ENCODE measurements at regions not wholly inside any gene's neighbourhood (a gene's known extent, or its start where the extent isn't known, plus 50 kb on each side); places are given as distances from the start of the nearest gene placed in this dataset.

DNA sequence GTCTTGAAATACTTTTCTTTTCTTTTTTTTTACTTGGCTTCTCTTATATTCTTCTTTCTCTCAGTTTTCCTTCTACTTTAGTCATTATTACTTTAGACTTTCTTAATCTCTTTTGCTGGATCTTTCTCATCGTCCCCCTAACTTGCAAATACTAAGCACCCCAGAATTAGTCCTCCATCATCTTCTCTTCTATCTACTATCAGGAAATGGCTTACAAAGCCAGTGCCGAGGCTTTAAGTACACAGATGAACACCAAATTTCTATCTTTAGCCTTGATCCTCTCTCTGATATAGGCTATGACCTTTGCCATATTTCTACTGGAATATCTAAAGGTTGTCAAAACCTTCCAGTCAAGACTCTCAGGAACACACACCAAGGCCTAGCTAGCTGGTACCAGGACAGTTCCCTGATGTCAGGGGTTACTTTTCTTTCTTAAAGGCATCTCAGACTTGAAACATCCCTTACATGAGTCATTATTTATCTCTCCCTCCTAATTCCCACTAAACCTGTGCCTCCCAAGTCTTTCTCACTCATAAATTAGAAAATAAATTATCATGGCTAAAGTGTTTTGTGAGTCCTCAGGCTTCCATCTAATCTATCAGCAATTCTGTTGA is 278.6 kb upstream of the TCF21 start:
- H2AFZ ChIP-seq (ENCODE audit: low read depth, low read length) = no peak overlapping the region
- no peaks in the 10 kb centered on the region for H3K36me3 ChIP-seq (ENCODE audit: insufficient read depth, low read length)
- H3K27me3 ChIP-seq (ENCODE audit: insufficient read depth, low read depth, low read length) = no peaks in the 10 kb centered on the region
- H3K9ac ChIP-seq (ENCODE audit: low read length) = no peak overlapping the region
- no peak overlapping the region for H3K27ac ChIP-seq (ENCODE audit: low read length)
- no peak overlapping the region for H3K4me2 ChIP-seq (ENCODE audit: low read length)
- no peak for TF ChIP-seq EZH2 (IDR thresholded peaks at IDR 0.05; ENCODE audit: borderline replicate concordance, insufficient read depth, low read length, poor library complexity, severe bottlenecking)
- TF ChIP-seq, protein P1, sequence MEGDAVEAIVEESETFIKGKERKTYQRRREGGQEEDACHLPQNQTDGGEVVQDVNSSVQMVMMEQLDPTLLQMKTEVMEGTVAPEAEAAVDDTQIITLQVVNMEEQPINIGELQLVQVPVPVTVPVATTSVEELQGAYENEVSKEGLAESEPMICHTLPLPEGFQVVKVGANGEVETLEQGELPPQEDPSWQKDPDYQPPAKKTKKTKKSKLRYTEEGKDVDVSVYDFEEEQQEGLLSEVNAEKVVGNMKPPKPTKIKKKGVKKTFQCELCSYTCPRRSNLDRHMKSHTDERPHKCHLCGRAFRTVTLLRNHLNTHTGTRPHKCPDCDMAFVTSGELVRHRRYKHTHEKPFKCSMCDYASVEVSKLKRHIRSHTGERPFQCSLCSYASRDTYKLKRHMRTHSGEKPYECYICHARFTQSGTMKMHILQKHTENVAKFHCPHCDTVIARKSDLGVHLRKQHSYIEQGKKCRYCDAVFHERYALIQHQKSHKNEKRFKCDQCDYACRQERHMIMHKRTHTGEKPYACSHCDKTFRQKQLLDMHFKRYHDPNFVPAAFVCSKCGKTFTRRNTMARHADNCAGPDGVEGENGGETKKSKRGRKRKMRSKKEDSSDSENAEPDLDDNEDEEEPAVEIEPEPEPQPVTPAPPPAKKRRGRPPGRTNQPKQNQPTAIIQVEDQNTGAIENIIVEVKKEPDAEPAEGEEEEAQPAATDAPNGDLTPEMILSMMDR (IDR thresholded peaks at IDR 0.05; ENCODE audit: poor library complexity, severe bottlenecking) = no peak
- H3K9me2 ChIP-seq (ENCODE audit: insufficient read depth, low read length) = no peaks in the 10 kb centered on the region
- no peaks in the 10 kb centered on the region for H3K79me2 ChIP-seq (replicated peaks; ENCODE audit: insufficient read depth, low read length)
- H3K9me3 ChIP-seq (ENCODE audit: low read length) = no peaks in the 10 kb centered on the region
- H3F3A ChIP-seq (ENCODE audit: insufficient read depth, low read length, poor library complexity, severe bottlenecking) = no peaks in the 10 kb centered on the region
- no peak overlapping the region for H3K4me3 ChIP-seq (ENCODE audit: low read length)
- H4K20me1 ChIP-seq (ENCODE audit: insufficient read depth) = no peaks in the 10 kb centered on the region

DNA sequence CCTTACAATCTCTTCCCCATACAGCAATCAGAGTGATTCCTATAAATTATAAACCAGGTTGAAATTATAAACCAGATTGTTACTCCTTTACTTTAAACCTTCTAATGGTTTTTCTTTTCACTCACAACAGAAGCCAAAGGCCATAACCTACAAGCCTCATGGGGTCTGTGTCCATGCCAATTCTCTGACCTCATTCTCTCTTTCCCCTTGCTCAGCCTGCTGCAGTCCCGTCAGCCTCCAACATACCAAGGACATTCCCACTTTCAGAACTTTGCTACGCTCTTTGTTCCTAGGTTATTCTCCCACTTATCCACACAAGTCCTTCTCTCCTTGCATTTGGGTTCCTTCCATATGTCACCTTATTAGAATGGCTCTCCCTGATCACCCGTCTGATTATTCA is 277.9 kb upstream of the TCF21 start:
- H3K9ac ChIP-seq (ENCODE audit: low read length) = no peak overlapping the region

More for the DNA sequence above, 277.9 kb upstream of the TCF21 start:
- H2AFZ ChIP-seq (ENCODE audit: low read depth, low read length) = no peak overlapping the region
- H3K9me3 ChIP-seq (ENCODE audit: low read length) = no peaks in the 10 kb centered on the region
- H3K27me3 ChIP-seq (ENCODE audit: insufficient read depth, low read depth, low read length) = no peaks in the 10 kb centered on the region
- H3K4me2 ChIP-seq (ENCODE audit: low read length) = no peak overlapping the region
- H3K4me3 ChIP-seq (ENCODE audit: low read length) = no peak overlapping the region
- TF ChIP-seq EP300 (conservative IDR thresholded peaks at IDR 0.05; ENCODE audit: poor library complexity, severe bottlenecking) (no peak), TAF1 (IDR thresholded peaks at IDR 0.05; ENCODE audit: low read depth) (no peak), SMC3 (conservative IDR thresholded peaks at IDR 0.05; ENCODE audit: poor library complexity) (no peak), EZH2 (IDR thresholded peaks at IDR 0.05; ENCODE audit: borderline replicate concordance, insufficient read depth, low read length, poor library complexity, severe bottlenecking) (no peak), POLR2AphosphoS5 (IDR thresholded peaks at IDR 0.05) (no peak), RAD21 (conservative IDR thresholded peaks at IDR 0.05) (no peak), MXI1 (conservative IDR thresholded peaks at IDR 0.05; ENCODE audit: poor library complexity, severe bottlenecking) (no peak)
- TF ChIP-seq, protein P1 (IDR thresholded peaks at IDR 0.05; ENCODE audit: poor library complexity, severe bottlenecking) = no peak
- TF ChIP-seq, protein P2, sequence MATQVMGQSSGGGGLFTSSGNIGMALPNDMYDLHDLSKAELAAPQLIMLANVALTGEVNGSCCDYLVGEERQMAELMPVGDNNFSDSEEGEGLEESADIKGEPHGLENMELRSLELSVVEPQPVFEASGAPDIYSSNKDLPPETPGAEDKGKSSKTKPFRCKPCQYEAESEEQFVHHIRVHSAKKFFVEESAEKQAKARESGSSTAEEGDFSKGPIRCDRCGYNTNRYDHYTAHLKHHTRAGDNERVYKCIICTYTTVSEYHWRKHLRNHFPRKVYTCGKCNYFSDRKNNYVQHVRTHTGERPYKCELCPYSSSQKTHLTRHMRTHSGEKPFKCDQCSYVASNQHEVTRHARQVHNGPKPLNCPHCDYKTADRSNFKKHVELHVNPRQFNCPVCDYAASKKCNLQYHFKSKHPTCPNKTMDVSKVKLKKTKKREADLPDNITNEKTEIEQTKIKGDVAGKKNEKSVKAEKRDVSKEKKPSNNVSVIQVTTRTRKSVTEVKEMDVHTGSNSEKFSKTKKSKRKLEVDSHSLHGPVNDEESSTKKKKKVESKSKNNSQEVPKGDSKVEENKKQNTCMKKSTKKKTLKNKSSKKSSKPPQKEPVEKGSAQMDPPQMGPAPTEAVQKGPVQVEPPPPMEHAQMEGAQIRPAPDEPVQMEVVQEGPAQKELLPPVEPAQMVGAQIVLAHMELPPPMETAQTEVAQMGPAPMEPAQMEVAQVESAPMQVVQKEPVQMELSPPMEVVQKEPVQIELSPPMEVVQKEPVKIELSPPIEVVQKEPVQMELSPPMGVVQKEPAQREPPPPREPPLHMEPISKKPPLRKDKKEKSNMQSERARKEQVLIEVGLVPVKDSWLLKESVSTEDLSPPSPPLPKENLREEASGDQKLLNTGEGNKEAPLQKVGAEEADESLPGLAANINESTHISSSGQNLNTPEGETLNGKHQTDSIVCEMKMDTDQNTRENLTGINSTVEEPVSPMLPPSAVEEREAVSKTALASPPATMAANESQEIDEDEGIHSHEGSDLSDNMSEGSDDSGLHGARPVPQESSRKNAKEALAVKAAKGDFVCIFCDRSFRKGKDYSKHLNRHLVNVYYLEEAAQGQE (IDR thresholded peaks at IDR 0.05; ENCODE audit: borderline replicate concordance) = no peak
- no peaks in the 10 kb centered on the region for H3K9me2 ChIP-seq (ENCODE audit: insufficient read depth, low read length)
- H4K20me1 ChIP-seq (ENCODE audit: insufficient read depth) = no peaks in the 10 kb centered on the region
- no peaks in the 10 kb centered on the region for H3F3A ChIP-seq (ENCODE audit: insufficient read depth, low read length, poor library complexity, severe bottlenecking)
- H3K79me2 ChIP-seq (replicated peaks; ENCODE audit: insufficient read depth, low read length) = no peaks in the 10 kb centered on the region
- no peaks in the 10 kb centered on the region for H3K36me3 ChIP-seq (ENCODE audit: insufficient read depth, low read length)
- no peak overlapping the region for H3K27ac ChIP-seq (ENCODE audit: low read length)

Data from neural cell (in vitro differentiated cells).